M059J (cell line): ENCODE measurements at regions not wholly inside any gene's neighbourhood (a gene's known extent, or its start where the extent isn't known, plus 50 kb on each side); places are given as distances from the start of the nearest gene placed in this dataset.
"Not testable (repeated sequence)": the region's sequence is repeated elsewhere in the genome, so short reads cannot be mapped to it uniquely, and the experiment has no call there.

ENCODE experiments used
- DNase-seq: peaks from one replicate; pipeline ENCODE4 v3.0.0-alpha.2; 2012; ENCODE audit warnings: low read depth

- no peak for DNase-seq
Observed at GRCh38 chr6:14518515-14519217, 401.1 kb downstream of the CD83 start.

GRCh38 chr6:14520029-14520428 is 402.5 kb downstream of the CD83 start:
- peak; percentile 83 for DNase-seq

- DNase-seq: no peak
Observed at GRCh38 chr6:14520536-14520935, 403.0 kb downstream of the CD83 start.

- no peak for DNase-seq
Observed at GRCh38 chr6:14521141-14521540, 403.6 kb downstream of the CD83 start.

GRCh38 chr6:14521861-14522260 is 404.3 kb downstream of the CD83 start:
- DNase-seq: not testable (repeated sequence)

GRCh38 chr6:14524319-14524718 is 406.7 kb downstream of the CD83 start:
- DNase-seq: peak; percentile 57

- DNase-seq: no peak
Observed at GRCh38 chr6:14530385-14530784, 412.8 kb downstream of the CD83 start.

- peak; percentile 56 for DNase-seq
Observed at GRCh38 chr6:14533446-14533845, 415.9 kb downstream of the CD83 start.

GRCh38 chr6:14537030-14537429 is 419.5 kb downstream of the CD83 start:
- DNase-seq: no peak

- DNase-seq: peak; percentile 94
Observed at GRCh38 chr6:14540276-14540675, 422.7 kb downstream of the CD83 start.

- peak; percentile 39 for DNase-seq
Observed at GRCh38 chr6:14540810-14541540, 423.4 kb downstream of the CD83 start.

- DNase-seq: peak; percentile 72
Observed at GRCh38 chr6:14542670-14543366, 425.2 kb downstream of the CD83 start.

- DNase-seq: no peak
Observed at GRCh38 chr6:14543971-14544585, 426.5 kb downstream of the CD83 start.

GRCh38 chr6:14544666-14545065 is 427.1 kb downstream of the CD83 start:
- no peak for DNase-seq

GRCh38 chr6:14545496-14545895 is 427.9 kb downstream of the CD83 start:
- no peak for DNase-seq

- DNase-seq: no peak
Observed at GRCh38 chr6:14546036-14546435, 428.5 kb downstream of the CD83 start.

GRCh38 chr6:14547284-14547998 is 429.9 kb downstream of the CD83 start:
- DNase-seq: no peak

- DNase-seq: no peak
Observed at GRCh38 chr6:14549304-14549770, 431.8 kb downstream of the CD83 start.

- no peak for DNase-seq
Observed at GRCh38 chr6:14549871-14550270, 432.3 kb downstream of the CD83 start.

GRCh38 chr6:14550410-14550809 is 432.8 kb downstream of the CD83 start:
- DNase-seq: no peak

- no peak for DNase-seq
Observed at GRCh38 chr6:14550822-14551221, 433.2 kb downstream of the CD83 start.

- DNase-seq: not testable (repeated sequence)
Observed at GRCh38 chr6:14551601-14552000, 434.0 kb downstream of the CD83 start.
